H1 (cell line): ENCODE measurements at regions not wholly inside any gene's neighbourhood (a gene's known extent, or its start where the extent isn't known, plus 50 kb on each side); places are given as distances from the start of the nearest gene placed in this dataset.
"Not testable (repeated sequence)": the region's sequence is repeated elsewhere in the genome, so short reads cannot be mapped to it uniquely, and the experiment has no call there.

Experiments
- CTCF ChIA-PET: fragments of 300-600 bp; sonication (Branson Sonifier 250); formaldehyde crosslinking; loops from one replicate; lab custom pipeline; 2021; ENCODE audit not compliant: partially characterized antibody; lab: Charles Lee
- POLR2A ChIA-PET: fragments of 300-600 bp; sonication (Branson Sonifier 250); formaldehyde crosslinking; loops from one replicate; lab custom pipeline; 2021; ENCODE audit warnings: inconsistent platforms; ENCODE audit not compliant: partially characterized antibody; lab: Charles Lee
- DNase-seq, 2 experiments: peaks; one replicate each; pipeline versions ENCODE4 v3.0.0 to v3.0.0-alpha.2; 2010 to 2022; ENCODE audit warnings: low spot score in 2 of 2, low read depth in 1 of 2, mixed read lengths in 1 of 2
- FAIRE-seq: peaks from 2 replicates; lab custom pipeline; 2011; peaks lifted over from hg19 to GRCh38; lab: Jason Lieb, UNC
- H2AFZ ChIP-seq: 2 replicates; pipeline ENCODE4 v1.8.1; 2012; ENCODE audit warnings: low read length, inconsistent platforms
- H2AK5ac ChIP-seq: 2 replicates; pipeline ENCODE4 v1.6.1; 2013; ENCODE audit warnings: low read depth, low read length
- H2BK120ac ChIP-seq: replicated peaks from 2 replicates; pipeline ENCODE3; 2013; ENCODE audit warnings: low read depth, low read length, inconsistent platforms
- H2BK12ac ChIP-seq: 2 replicates; pipeline ENCODE4 v1.6.1; 2013; ENCODE audit warnings: low read depth, low read length
- H2BK15ac ChIP-seq: 2 replicates; pipeline ENCODE4 v1.6.1; 2013; ENCODE audit warnings: low read length
- H2BK20ac ChIP-seq: 2 replicates; pipeline ENCODE4 v1.6.1; 2013; ENCODE audit warnings: low read length
- H2BK5ac ChIP-seq: 2 replicates; pipeline ENCODE4 v1.6.1; 2013; ENCODE audit warnings: low read depth, low read length
- H3K14ac ChIP-seq: 2 replicates; pipeline ENCODE4 v1.6.1; 2013; ENCODE audit warnings: inconsistent platforms; ENCODE audit not compliant: insufficient read length
- H3K18ac ChIP-seq: 2 replicates; pipeline ENCODE4 v1.6.1; 2013; ENCODE audit warnings: low read length; ENCODE audit errors: extremely low read depth
- H3K23ac ChIP-seq: 2 replicates; pipeline ENCODE4 v1.6.1; 2013; ENCODE audit warnings: inconsistent platforms; ENCODE audit not compliant: insufficient read length
- H3K23me2 ChIP-seq: 2 replicates; pipeline ENCODE4 v1.6.1; 2013; ENCODE audit warnings: low read depth, low read length
- H3K27ac ChIP-seq: 2 replicates; pipeline ENCODE4 v1.6.1; 2011; ENCODE audit warnings: low read depth, low read length, inconsistent platforms
- H3K27me3 ChIP-seq, 4 experiments: replicated peaks in 1 of 4; 1 replicate in 1 of 4; 2 replicates in 3 of 4; pipeline versions ENCODE4 v1.6.1 to v1.8.1; 2011 to 2013; ENCODE audit warnings: low read length in 3 of 4, mild to moderate bottlenecking in 3 of 4, inconsistent platforms in 2 of 4, mixed read lengths in 2 of 4, moderate library complexity in 1 of 4; ENCODE audit not compliant: control insufficient read depth in 3 of 4, insufficient read depth in 3 of 4; ENCODE audit errors: extremely low read depth in 1 of 4
- H3K36me3 ChIP-seq, 4 experiments: 2 replicates each; pipeline versions ENCODE4 v1.6.1 to v1.8.1; 2011 to 2013; ENCODE audit warnings: mild to moderate bottlenecking in 4 of 4, low read length in 3 of 4, moderate library complexity in 2 of 4, control low read depth in 1 of 4, inconsistent platforms in 1 of 4; ENCODE audit not compliant: insufficient read depth in 4 of 4, control insufficient read depth in 2 of 4
- H3K4ac ChIP-seq: replicated peaks from 2 replicates; pipeline ENCODE3; 2013; ENCODE audit warnings: low read length, low read depth, mixed read lengths, inconsistent platforms; ENCODE audit not compliant: insufficient read length
- H3K4me1 ChIP-seq, 4 experiments: replicated peaks in 1 of 4; 1 replicate in 1 of 4; 2 replicates in 3 of 4; pipeline versions ENCODE4 v1.6.1 to v1.8.1; 2011 to 2013; ENCODE audit warnings: low read length in 3 of 4, inconsistent platforms in 2 of 4, mixed read lengths in 1 of 4; ENCODE audit not compliant: insufficient read depth in 4 of 4, control insufficient read depth in 3 of 4
- H3K4me2 ChIP-seq, 2 experiments: 2 replicates each; pipeline versions ENCODE4 v1.6.1 to v1.8.1; 2011 to 2013; ENCODE audit warnings: low read depth in 2 of 2, low read length in 2 of 2, control low read depth in 1 of 2, inconsistent platforms in 1 of 2, mild to moderate bottlenecking in 1 of 2; ENCODE audit not compliant: insufficient read depth in 1 of 2
- H3K4me3 ChIP-seq, 4 experiments: fragments of 200-600, 300-600 bp in 1 of 4; sonication (generic), shearing (Covaris generic), sonication (Bioruptor Twin) in 1 of 4; 2 replicates each; pipeline versions ENCODE4 v1.5.1 to v1.8.1; 2011 to 2016; ENCODE audit warnings: low read length in 4 of 4, low read depth in 3 of 4, control low read depth in 2 of 4, inconsistent platforms in 2 of 4, mild to moderate bottlenecking in 2 of 4, mixed read lengths in 1 of 4, moderate library complexity in 1 of 4; ENCODE audit not compliant: insufficient read depth in 2 of 4; ENCODE audit errors: extremely low read depth in 1 of 4
- H3K56ac ChIP-seq: replicated peaks from 2 replicates; pipeline ENCODE3; 2013; ENCODE audit warnings: low read depth, mild to moderate bottlenecking, mixed read lengths, low read length, inconsistent platforms; ENCODE audit not compliant: insufficient read length
- H3K79me1 ChIP-seq: 2 replicates; pipeline ENCODE4 v1.6.1; 2013; ENCODE audit warnings: low read depth, low read length, control low read depth
- H3K79me2 ChIP-seq, 2 experiments: 2 replicates each; pipeline versions ENCODE4 v1.6.1 to v1.8.1; 2012 to 2013; ENCODE audit warnings: low read length in 2 of 2, mild to moderate bottlenecking in 2 of 2, inconsistent platforms in 1 of 2; ENCODE audit not compliant: insufficient read depth in 2 of 2, control insufficient read depth in 1 of 2
- H3K9ac ChIP-seq, 4 experiments: replicated peaks in 1 of 4; 1 replicate in 1 of 4; 2 replicates in 3 of 4; pipeline versions ENCODE4 v1.6.1 to v1.8.1; 2011 to 2013; ENCODE audit warnings: low read depth in 3 of 4, low read length in 3 of 4, control low read depth in 2 of 4, mild to moderate bottlenecking in 2 of 4, moderate library complexity in 2 of 4, inconsistent platforms in 1 of 4; ENCODE audit errors: extremely low read depth in 1 of 4
- H3K9me3 ChIP-seq, 2 experiments: 2 replicates each; pipeline versions ENCODE4 v1.6.1 to v1.8.1; 2012 to 2013; ENCODE audit warnings: mild to moderate bottlenecking in 2 of 2, moderate library complexity in 2 of 2, control low read depth in 1 of 2, inconsistent platforms in 1 of 2, low read depth in 1 of 2, low read length in 1 of 2, mixed read lengths in 1 of 2; ENCODE audit not compliant: insufficient read depth in 2 of 2
- H4K20me1 ChIP-seq, 2 experiments: replicated peaks in 1 of 2; 2 replicates each; pipeline versions ENCODE3 to v1.8.1; 2011 to 2013; ENCODE audit warnings: inconsistent platforms in 2 of 2, low read length in 2 of 2, mild to moderate bottlenecking in 1 of 2; ENCODE audit not compliant: insufficient read depth in 2 of 2, control insufficient read depth in 1 of 2
- H4K5ac ChIP-seq: 2 replicates; pipeline ENCODE4 v1.6.1; 2013; ENCODE audit warnings: low read length, low read depth, mixed read lengths, inconsistent platforms; ENCODE audit not compliant: insufficient read length
- H4K8ac ChIP-seq: 2 replicates; pipeline ENCODE4 v1.8.0; 2013; ENCODE audit warnings: mild to moderate bottlenecking, moderate library complexity, low read length, inconsistent platforms; ENCODE audit not compliant: insufficient read depth; ENCODE audit errors: extremely low read depth
- H4K91ac ChIP-seq: replicated peaks from 2 replicates; pipeline ENCODE3; 2013; ENCODE audit warnings: low read length, mixed read lengths, inconsistent platforms; ENCODE audit not compliant: insufficient read length
- WGBS, 2 experiments: shearing (Covaris generic) in 1 of 2; methylation state at CpG; one replicate each; pipeline versions ENCODE4 v1.1.6 to v1.1.7; 2013 to 2015; ENCODE audit warnings: low lambda C conversion rate in 2 of 2, mixed read lengths in 2 of 2, inconsistent platforms in 1 of 2, low coverage in 1 of 2, missing lambda C conversion rate in 1 of 2; ENCODE audit not compliant: insufficient replicate concordance in 2 of 2, insufficient coverage in 1 of 2, insufficient read length in 1 of 2; ENCODE audit errors: extremely low coverage in 1 of 2, missing lambda C conversion rate in 1 of 2; 5-methylcytosine and 5-hydroxymethylcytosine counted together

DNA sequence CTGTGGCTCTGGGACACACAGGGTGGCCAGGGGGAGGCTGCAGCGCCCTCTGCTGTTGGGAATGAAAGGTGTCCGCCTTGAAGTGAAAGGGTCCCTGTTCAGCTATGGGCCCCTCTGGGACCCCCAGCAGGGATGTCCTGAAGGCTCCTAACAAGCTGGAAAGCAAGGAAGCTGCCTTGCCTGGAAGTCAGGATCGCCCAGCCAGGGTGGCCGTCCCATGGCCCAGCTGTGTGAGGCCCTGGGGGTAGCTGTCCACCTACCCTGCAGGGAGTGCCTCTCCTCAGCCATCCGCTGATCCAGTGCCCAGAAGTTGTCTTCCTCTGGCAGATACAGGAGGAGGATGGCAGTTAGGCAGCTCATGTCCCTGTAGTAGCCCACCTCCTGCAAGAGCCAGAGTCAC is 143.4 kb upstream of the ZNG1F start:
- H3K9me3 ChIP-seq, H2AK5ac ChIP-seq, H3K4ac ChIP-seq, H4K20me1 ChIP-seq, H4K5ac ChIP-seq, H3K27ac ChIP-seq, H3K23me2 ChIP-seq, CTCF ChIA-PET, H2BK5ac ChIP-seq, H4K91ac ChIP-seq, H3K4me3 ChIP-seq, H3K4me2 ChIP-seq, POLR2A ChIA-PET, H3K4me1 ChIP-seq, H3K27me3 ChIP-seq, H2BK12ac ChIP-seq, H3K56ac ChIP-seq, H3K9ac ChIP-seq, FAIRE-seq, H4K8ac ChIP-seq, H2BK20ac ChIP-seq, H2AFZ ChIP-seq, H3K18ac ChIP-seq, H2BK15ac ChIP-seq, H3K36me3 ChIP-seq, H3K14ac ChIP-seq, H3K79me2 ChIP-seq, H3K79me1 ChIP-seq, H3K23ac ChIP-seq, H2BK120ac ChIP-seq: not testable (repeated sequence)
- 100% methylated on average over 1 of the region's 5 CpGs; no CpG with 5 or more reads in 1 of the 2 experiments for WGBS, 2 experiments
- DNase-seq = peak in 1 of 2 experiments; percentile 46

DNA sequence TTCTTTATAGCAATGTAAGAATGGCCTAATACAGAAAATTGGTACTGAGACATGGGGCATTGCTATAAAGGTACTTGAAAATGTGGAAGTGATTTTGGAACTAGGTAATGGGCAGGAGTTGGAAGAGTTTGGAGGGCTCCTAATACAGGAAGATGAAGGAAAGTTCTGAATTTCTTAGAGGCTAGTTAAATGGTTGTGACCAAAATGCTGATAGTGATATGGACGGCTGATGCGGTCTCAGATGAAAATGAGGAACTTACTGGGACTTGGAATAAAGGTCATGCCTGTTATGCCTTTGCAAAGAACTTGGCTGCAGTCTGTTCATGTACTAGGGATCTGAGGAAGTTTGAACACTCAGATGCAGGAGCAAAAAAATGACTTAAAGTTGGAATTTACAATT is 132.2 kb upstream of the ZNG1F start:
- H2BK12ac ChIP-seq, H4K20me1 ChIP-seq, H3K9me3 ChIP-seq, H2AK5ac ChIP-seq, H3K27ac ChIP-seq, H4K91ac ChIP-seq, CTCF ChIA-PET, H3K23ac ChIP-seq, FAIRE-seq, H3K4ac ChIP-seq, H3K9ac ChIP-seq, H3K18ac ChIP-seq, H3K4me2 ChIP-seq, H2AFZ ChIP-seq, H3K4me3 ChIP-seq, H3K56ac ChIP-seq, H3K23me2 ChIP-seq, H4K5ac ChIP-seq, H2BK15ac ChIP-seq, H2BK120ac ChIP-seq, H3K14ac ChIP-seq, H4K8ac ChIP-seq, H3K79me1 ChIP-seq, H3K36me3 ChIP-seq, H2BK20ac ChIP-seq, H3K79me2 ChIP-seq, H3K27me3 ChIP-seq, DNase-seq, POLR2A ChIA-PET, H3K4me1 ChIP-seq, H2BK5ac ChIP-seq: not testable (repeated sequence)
- WGBS, 2 experiments = 95% methylated on average over 2 of the region's 2 CpGs; no CpG with 5 or more reads in 1 of the 2 experiments
